Left ventricle myocardium inferior (tissue), 1 donor: ENCODE measurements at regions not wholly inside any gene's neighbourhood (a gene's known extent, or its start where the extent isn't known, plus 50 kb on each side); places are given as distances from the start of the nearest gene placed in this dataset.
"Not testable (repeated sequence)": the region's sequence is repeated elsewhere in the genome, so short reads cannot be mapped to it uniquely, and the experiment has no call there.

ENCODE experiments used
- DNase-seq: peaks from one replicate; pipeline ENCODE4 v3.0.0-alpha.2; 2020
- H3K27ac ChIP-seq: fragments of 200-600 bp; replicated peaks from 2 replicates; pipeline ENCODE4 v1.8.0; 2021
- H3K27me3 ChIP-seq: fragments of 200-600 bp; 2 replicates; pipeline ENCODE4 v1.8.0; 2021; ENCODE audit warnings: low read depth
- H3K36me3 ChIP-seq: fragments of 200-600 bp; 2 replicates; pipeline ENCODE4 v1.8.0; 2021
- H3K4me1 ChIP-seq: fragments of 200-600 bp; 2 replicates; pipeline ENCODE4 v1.8.0; 2021
- H3K4me3 ChIP-seq: fragments of 200-600 bp; 2 replicates; pipeline ENCODE4 v1.8.0; 2021; ENCODE audit warnings: mild to moderate bottlenecking, moderate library complexity
- H3K9me3 ChIP-seq: fragments of 200-600 bp; replicated peaks from 2 replicates; pipeline ENCODE4 v1.8.0; 2021
- intact Hi-C: fragments of 100-400 bp; cut with micrococcal nuclease; formaldehyde crosslinking; loops from one replicate; pipeline ENCODE4 v1.11.0; 2022
- TF ChIP-seq, protein P1 (sequence below): fragments of 200-600 bp; IDR thresholded peaks from 2 replicates; pipeline ENCODE4 v1.8.0; 2021; ENCODE audit warnings: antibody characterized with exemption, mild to moderate bottlenecking, borderline replicate concordance
- donor health status: DM: no; HTN: yes; CAD: no; lungs with severe emphysema.

DNA sequence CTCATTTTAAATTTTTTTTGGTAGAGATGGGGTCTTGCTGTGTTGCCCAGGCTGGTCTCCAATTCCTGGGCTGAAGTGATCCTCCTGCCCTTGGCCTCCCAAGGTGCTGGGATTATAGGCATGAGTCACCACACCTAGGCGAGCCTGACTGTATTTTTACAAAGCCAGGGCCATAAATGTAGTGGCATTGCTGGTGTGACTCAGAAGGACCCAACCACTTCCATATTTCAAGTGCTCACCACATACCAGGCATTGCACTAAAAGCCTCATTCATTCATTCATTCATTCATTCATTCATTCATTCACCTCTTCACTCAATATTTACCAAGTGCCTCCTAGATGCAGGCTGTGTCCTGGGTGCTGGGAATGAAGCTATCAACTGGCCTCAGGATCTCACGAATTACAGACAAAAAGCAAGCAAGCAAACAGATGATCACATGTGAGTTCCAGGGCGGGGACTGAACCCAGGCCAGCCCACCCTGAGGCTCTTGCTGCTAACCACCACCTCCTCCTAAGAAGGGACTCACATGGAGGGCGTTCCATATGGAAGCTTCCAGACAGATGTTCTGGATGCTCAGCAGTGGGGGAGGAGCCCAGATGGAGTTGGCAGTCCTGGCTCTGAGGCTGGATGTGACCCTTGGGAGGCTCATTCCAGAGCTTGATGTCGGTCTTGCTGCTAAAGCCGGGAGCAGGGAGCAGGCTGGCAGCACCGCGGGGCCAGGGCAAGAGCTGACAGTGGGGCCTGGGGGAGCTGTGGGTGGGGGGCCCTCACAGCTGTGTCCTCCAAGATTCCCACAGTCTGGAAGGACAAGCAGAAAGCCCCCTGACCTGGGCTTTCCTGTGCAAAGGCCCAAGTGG, 158.8 kb downstream of the CTTN start:
- Histone ChIP-seq H3K4me3 (no peak overlapping the region), H3K4me1 (no peaks in the 10 kb centered on the region), H3K27ac (no peak overlapping the region), H3K27me3 (peaks cover 72% of the 10 kb centered on the region), H3K36me3 (no peaks in the 10 kb centered on the region), H3K9me3 (peaks cover under 1% of the 10 kb centered on the region)
- TF ChIP-seq, protein P1, sequence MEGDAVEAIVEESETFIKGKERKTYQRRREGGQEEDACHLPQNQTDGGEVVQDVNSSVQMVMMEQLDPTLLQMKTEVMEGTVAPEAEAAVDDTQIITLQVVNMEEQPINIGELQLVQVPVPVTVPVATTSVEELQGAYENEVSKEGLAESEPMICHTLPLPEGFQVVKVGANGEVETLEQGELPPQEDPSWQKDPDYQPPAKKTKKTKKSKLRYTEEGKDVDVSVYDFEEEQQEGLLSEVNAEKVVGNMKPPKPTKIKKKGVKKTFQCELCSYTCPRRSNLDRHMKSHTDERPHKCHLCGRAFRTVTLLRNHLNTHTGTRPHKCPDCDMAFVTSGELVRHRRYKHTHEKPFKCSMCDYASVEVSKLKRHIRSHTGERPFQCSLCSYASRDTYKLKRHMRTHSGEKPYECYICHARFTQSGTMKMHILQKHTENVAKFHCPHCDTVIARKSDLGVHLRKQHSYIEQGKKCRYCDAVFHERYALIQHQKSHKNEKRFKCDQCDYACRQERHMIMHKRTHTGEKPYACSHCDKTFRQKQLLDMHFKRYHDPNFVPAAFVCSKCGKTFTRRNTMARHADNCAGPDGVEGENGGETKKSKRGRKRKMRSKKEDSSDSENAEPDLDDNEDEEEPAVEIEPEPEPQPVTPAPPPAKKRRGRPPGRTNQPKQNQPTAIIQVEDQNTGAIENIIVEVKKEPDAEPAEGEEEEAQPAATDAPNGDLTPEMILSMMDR, result no peak
- intact Hi-C loops, result no loop called here
- DNase-seq, result no peak

DNA sequence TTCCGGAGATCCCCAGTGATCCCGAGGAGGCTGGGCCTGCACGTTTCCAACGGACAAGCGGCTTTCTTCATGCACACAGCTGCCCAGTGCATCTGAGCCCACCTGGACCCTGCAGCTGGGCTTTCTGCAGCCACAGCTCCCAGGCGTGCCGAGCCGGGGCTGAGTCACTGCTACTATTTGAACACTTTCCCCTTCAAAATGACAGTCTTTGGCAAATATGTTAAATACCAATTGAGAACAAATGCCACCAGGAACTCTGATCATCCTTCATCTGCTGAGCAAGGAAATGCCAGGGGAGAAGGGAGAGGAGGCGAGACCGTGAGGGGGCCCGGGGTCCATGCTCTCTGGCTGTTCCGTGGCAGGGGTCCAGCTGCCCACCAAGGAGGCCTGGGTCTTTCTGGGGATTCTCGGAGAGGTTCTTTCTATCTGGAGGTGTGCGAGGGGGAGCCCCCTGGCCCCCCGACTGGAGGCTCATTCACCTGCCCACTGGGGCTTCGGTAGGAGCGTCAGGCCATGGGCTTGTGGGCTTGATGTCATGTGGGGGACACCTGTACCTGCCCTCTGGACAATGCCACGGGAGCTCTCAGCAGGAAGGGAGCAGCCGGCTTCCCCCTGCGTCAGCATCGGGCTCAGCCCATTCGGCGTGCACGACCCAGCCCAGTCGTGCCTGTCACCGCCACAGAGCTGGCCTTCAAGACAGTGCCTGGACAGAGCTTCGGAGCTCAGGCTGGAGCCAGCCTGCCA, 159.6 kb downstream of the CTTN start:
- DNase-seq, result no peak
- H3K9me3 ChIP-seq, result peaks cover 5% of the 10 kb centered on the region
- H3K27ac ChIP-seq, result no peak overlapping the region
- no peaks in the 10 kb centered on the region for H3K4me1 ChIP-seq
- H3K4me3 ChIP-seq, result no peak overlapping the region
- intact Hi-C loops, result no loop called here
- no peaks in the 10 kb centered on the region for H3K36me3 ChIP-seq
- TF ChIP-seq, protein P1, result no peak
- peaks cover 72% of the 10 kb centered on the region for H3K27me3 ChIP-seq

DNA sequence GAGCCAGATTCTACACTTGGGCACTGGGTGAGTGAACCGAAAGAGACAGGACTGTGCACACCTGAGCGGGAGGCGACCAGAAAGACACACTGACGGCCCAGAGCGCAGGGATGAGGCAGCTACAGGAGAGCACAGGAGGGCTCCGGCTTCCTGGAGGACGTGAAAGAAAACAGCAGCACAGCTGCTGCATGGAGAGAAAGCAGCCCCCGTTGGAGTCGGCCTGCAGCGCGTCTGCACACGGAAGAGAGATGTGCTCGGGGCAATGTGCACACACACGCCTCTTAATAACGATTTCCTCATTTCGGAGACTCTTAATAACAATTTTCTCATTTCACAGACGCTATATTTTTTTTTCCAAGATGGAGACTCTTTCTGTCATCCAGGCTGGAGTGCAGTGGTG, 160.4 kb downstream of the CTTN start:
- Histone ChIP-seq H3K4me1 (no peaks in the 10 kb centered on the region), H3K27ac (no peak overlapping the region), H3K4me3 (no peak overlapping the region), H3K27me3 (peaks cover 72% of the 10 kb centered on the region), H3K36me3 (no peaks in the 10 kb centered on the region), H3K9me3 (peaks cover 5% of the 10 kb centered on the region)
- TF ChIP-seq, protein P1, result no peak
- intact Hi-C loops, result no loop called here
- DNase-seq, result no peak

DNA sequence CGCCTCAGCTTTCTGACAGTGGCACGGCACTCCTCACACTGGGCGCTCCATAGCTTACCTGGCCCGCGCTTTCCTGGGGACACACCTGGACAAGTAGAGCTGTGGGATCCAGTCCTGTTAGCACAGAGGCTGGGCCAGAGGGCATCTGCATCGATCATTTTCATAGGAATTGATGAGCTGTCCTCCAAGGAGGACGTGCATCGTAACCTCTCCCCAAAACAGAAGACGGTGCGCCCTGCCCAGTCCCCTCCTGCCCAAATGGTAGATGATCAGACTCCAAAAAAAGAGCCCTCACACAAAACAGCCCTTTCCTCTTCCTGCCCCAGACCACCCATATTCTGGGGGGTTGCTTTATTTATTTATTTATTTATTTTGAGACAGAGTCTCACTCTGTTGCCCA, 161.2 kb downstream of the CTTN start:
- DNase-seq, result no peak
- intact Hi-C loops, result no loop called here
- Histone ChIP-seq H3K27ac (no peak overlapping the region), H3K4me1 (no peaks in the 10 kb centered on the region), H3K9me3 (peaks cover 5% of the 10 kb centered on the region), H3K36me3 (no peaks in the 10 kb centered on the region), H3K27me3 (peaks cover 67% of the 10 kb centered on the region), H3K4me3 (no peak overlapping the region)
- TF ChIP-seq, protein P1, result no peak

DNA sequence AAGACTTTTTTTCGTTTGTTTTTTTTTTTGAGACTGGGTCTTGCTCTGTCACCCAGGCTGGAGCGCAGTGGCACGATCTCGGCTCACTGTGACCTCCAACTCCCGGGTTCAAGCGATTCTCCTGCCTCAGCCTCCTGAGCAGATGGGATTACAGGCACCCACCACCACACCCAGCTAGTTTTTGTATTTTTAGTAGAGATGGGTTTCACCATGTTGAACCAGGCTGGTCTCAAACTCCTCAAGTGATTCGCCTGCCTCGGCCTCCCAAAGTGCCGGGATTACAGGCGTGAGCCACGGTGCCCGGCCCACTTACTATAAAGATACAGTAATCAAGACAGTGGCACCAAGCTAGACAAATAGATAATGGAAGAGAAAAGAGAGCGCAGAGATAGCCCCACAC, 162.3 kb downstream of the CTTN start:
- H3K27me3 ChIP-seq, result peaks cover 74% of the 10 kb centered on the region
- H3K4me1 ChIP-seq, H3K4me3 ChIP-seq, H3K27ac ChIP-seq, intact Hi-C loops, H3K9me3 ChIP-seq, H3K36me3 ChIP-seq, DNase-seq: not testable (repeated sequence)
